Skeletal muscle tissue (tissue), 3 donors: ENCODE measurements at regions not wholly inside any gene's neighbourhood (a gene's known extent, or its start where the extent isn't known, plus 50 kb on each side); places are given as distances from the start of the nearest gene placed in this dataset.

Source experiments
- H3K27ac ChIP-seq: one replicate; pipeline ENCODE4 v1.7.0; 2013; ENCODE audit warnings: mild to moderate bottlenecking, low read depth, low read length, inconsistent platforms
- H3K27me3 ChIP-seq, 3 donors: one replicate each; pipeline ENCODE4 v1.7.0; 2013; ENCODE audit warnings: low read length in 3 of 3; ENCODE audit not compliant: control insufficient read depth in 3 of 3, insufficient read depth in 3 of 3
- H3K36me3 ChIP-seq, 3 donors: one replicate each; pipeline ENCODE4 v1.7.0; 2013; ENCODE audit warnings: low read length in 3 of 3; ENCODE audit not compliant: control insufficient read depth in 3 of 3, insufficient read depth in 3 of 3
- H3K4me1 ChIP-seq, 3 donors: one replicate each; pipeline ENCODE4 v1.7.0; 2013; ENCODE audit warnings: low read length in 3 of 3, mild to moderate bottlenecking in 3 of 3; ENCODE audit not compliant: control insufficient read depth in 3 of 3, insufficient read depth in 3 of 3
- H3K4me3 ChIP-seq, 3 donors: one replicate each; pipeline ENCODE4 v1.7.0; 2013; ENCODE audit warnings: low read length in 3 of 3
- H3K9ac ChIP-seq, 3 donors: one replicate each; pipeline ENCODE4 v1.7.0; 2013; ENCODE audit warnings: low read length in 3 of 3, mild to moderate bottlenecking in 3 of 3, moderate library complexity in 2 of 3, low read depth in 1 of 3
- H3K9me3 ChIP-seq, 3 donors: one replicate each; pipeline ENCODE4 v1.7.0; 2013; ENCODE audit warnings: low read length in 3 of 3; ENCODE audit not compliant: control insufficient read depth in 3 of 3
- donor health status: Osteomylitis.

DNA sequence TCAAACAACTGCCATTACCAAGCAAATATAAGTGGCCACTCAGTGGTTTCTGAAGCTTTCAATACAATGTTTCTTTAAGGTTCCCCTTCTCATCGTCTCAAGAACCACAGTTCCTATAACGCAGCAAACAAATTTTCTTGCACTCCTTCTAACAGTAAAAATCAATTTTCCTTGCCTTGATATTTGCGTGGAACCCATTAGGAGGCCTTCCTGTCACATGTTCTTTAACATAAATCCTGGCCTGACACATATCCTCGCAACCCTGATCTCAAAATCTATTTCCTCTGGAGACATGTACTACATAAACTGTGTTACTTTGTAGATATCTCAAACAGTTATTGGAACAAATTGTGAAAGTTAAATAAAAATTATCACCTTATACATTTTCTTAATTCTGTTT, 65.9 kb upstream of the MANEA start:
- H3K4me3 ChIP-seq: no peak overlapping the region
- H3K9me3 ChIP-seq: no peaks in the 10 kb centered on the region
- no peak overlapping the region for H3K9ac ChIP-seq
- H3K4me1 ChIP-seq: no peaks in the 10 kb centered on the region
- no peaks in the 10 kb centered on the region for H3K36me3 ChIP-seq
- no peaks in the 10 kb centered on the region for H3K27me3 ChIP-seq
- no peak overlapping the region for H3K27ac ChIP-seq

GRCh38 chr6:95515975-95516374, 61.4 kb upstream of the MANEA start:
- Histone ChIP-seq H3K36me3 (no peaks in the 10 kb centered on the region), H3K4me3 (no peak overlapping the region), H3K9ac (no peak overlapping the region), H3K27ac (no peak overlapping the region), H3K27me3 (peaks cover 0 to 2% (median 0%) of the 10 kb centered on the region in 3 donors), H3K4me1 (no peaks in the 10 kb centered on the region), H3K9me3 (no peaks in the 10 kb centered on the region)

DNA sequence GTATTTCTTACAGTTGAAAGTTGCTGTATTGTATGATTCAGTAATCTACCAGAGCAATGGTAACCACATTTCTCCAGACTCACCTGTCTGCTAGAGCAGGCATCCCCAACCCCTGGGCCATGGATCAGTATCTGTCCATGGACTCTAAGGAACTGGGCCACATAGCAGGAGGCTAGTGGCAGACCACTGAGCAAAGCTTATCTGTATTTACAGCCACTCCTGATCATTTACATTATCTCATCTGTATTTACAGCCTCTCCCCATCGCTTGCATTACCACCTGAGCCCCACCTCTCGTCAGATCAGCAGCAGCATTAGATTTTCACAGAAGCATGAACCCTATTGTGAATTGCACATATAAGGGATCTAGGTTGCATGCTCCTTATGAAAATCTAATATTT, 60.3 kb upstream of the MANEA start:
- Histone ChIP-seq H3K36me3 (no peaks in the 10 kb centered on the region), H3K27ac (no peak overlapping the region), H3K9ac (no peak overlapping the region), H3K27me3 (peaks cover 0 to 2% (median 0%) of the 10 kb centered on the region in 3 donors), H3K4me1 (no peaks in the 10 kb centered on the region), H3K4me3 (no peak overlapping the region), H3K9me3 (no peaks in the 10 kb centered on the region)

DNA sequence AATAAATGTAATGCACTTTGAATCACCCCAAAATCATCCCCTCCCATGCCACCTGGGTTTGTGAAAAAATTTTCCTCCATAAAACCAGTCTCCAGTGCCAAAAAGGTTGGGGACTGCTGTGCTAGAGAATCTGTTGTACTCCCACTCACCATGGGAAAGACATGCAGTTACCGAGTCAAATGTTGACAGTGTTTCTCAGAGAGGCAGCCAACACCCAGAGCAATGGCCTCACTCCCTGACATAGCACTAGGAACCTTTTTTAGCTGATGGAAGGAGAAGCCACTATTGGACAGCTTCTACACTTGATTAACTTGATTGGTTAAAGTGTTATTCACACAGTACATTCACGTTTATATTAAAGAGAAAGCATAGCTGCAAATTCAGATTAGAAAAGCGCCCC, 59.8 kb upstream of the MANEA start:
- Histone ChIP-seq H3K4me1 (no peaks in the 10 kb centered on the region), H3K4me3 (no peak overlapping the region), H3K27ac (no peak overlapping the region)

DNA sequence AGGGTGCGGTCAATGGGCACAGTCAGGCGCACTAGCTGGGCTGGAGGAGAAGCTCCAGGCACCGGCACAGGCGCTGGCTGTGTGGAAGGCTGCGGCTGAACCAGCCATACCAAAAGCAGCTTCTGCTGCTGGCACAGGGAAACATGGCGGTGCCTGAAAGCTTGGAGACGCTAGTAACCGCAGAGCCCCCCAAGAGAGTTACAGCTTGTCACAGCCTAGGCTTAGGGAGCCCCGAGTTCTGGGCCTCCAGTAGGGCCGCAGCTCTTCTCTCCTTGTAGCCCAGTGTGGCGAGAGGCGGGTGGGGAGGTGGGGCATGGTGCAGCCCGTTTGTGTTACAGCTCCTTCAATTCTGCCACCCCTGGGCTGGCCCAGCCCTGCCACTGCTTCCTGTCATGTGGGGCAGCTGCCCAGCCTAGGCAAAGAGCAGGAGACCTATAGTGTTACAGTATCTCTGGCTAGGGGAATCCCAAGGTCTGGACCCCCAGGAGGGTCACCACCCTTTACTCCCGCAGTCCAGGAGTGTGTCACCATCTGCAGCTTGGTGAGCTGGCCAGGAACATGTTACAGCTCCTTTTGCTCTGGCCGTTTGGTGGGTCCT, 58.6 kb upstream of the MANEA start:
- H3K27me3 ChIP-seq: peaks cover 0 to 2% (median 0%) of the 10 kb centered on the region in 3 donors
- H3K9me3 ChIP-seq: no peaks in the 10 kb centered on the region
- H3K4me1 ChIP-seq: no peaks in the 10 kb centered on the region
- H3K36me3 ChIP-seq: no peaks in the 10 kb centered on the region
- no peak overlapping the region for H3K4me3 ChIP-seq
- H3K27ac ChIP-seq: no peak overlapping the region
- no peak overlapping the region for H3K9ac ChIP-seq

More for the DNA sequence above, 59.8 kb upstream of the MANEA start:
- Histone ChIP-seq H3K27me3 (peaks cover 0 to 2% (median 0%) of the 10 kb centered on the region in 3 donors), H3K36me3 (no peaks in the 10 kb centered on the region), H3K9ac (no peak overlapping the region), H3K9me3 (no peaks in the 10 kb centered on the region)

DNA sequence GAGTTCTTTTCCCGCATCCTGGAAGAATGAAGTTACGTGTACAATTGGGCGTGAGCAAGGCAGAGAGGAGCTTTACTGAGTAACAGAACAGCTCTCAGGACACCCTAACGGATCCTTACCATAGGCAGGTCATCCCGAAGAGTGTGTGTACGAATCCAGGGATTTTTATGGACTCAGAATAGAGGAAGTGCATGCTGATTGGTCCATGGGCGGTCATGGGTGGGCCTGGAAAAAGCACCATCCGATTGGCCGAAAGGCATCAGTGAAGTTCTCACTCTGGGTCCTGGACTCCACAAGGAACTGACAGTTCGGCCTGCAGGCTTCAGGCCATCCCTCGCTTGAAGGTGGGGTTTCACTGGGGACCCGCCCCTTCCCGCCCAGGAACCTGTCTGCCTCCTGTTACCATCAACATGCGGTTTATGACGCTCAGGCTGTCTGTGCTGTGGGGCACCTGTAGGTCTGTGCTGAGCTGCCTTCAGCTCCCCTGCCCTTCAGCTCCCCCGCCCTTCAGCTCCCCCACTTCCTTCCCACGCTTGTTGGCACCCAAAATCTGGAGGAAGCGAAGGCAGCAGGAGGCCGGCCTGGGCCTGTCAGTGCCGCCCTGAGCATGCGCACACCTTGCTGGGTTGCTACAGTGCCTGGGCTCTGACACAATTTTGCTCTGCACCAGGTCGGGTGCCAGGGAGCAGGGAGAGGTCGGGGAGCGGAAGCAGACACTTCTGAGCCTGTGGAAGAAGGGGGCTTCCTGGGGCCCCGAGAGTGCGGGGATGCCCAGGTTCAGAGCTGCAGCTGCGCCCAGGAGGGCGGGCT, 57.9 kb upstream of the MANEA start:
- H3K27me3 ChIP-seq: peaks cover 0 to 2% (median 0%) of the 10 kb centered on the region in 3 donors
- H3K4me1 ChIP-seq: no peaks in the 10 kb centered on the region
- no peaks in the 10 kb centered on the region for H3K9me3 ChIP-seq
- H3K36me3 ChIP-seq: no peaks in the 10 kb centered on the region
- no peak overlapping the region for H3K4me3 ChIP-seq
- no peak overlapping the region for H3K27ac ChIP-seq
- no peak overlapping the region for H3K9ac ChIP-seq

GRCh38 chr6:95521181-95521580, 56.2 kb upstream of the MANEA start:
- no peaks in the 10 kb centered on the region for H3K36me3 ChIP-seq
- H3K4me3 ChIP-seq: no peak overlapping the region
- no peaks in the 10 kb centered on the region for H3K4me1 ChIP-seq
- H3K9ac ChIP-seq: no peak overlapping the region
- H3K27ac ChIP-seq: no peak overlapping the region
- H3K9me3 ChIP-seq: no peaks in the 10 kb centered on the region
- peaks cover 0 to 2% (median 0%) of the 10 kb centered on the region in 3 donors for H3K27me3 ChIP-seq
